ENCODE measurements at regions not wholly inside any gene's neighbourhood (a gene's known extent, or its start where the extent isn't known, plus 50 kb on each side); places are given as distances from the start of the nearest gene placed in this dataset.
"Not testable (repeated sequence)": the region's sequence is repeated elsewhere in the genome, so short reads cannot be mapped to it uniquely, and the experiment has no call there.

GRCh38 chr2:34241905-34242762, 643.0 kb upstream of the FAM98A start:
- DNase-seq: no peak

DNA sequence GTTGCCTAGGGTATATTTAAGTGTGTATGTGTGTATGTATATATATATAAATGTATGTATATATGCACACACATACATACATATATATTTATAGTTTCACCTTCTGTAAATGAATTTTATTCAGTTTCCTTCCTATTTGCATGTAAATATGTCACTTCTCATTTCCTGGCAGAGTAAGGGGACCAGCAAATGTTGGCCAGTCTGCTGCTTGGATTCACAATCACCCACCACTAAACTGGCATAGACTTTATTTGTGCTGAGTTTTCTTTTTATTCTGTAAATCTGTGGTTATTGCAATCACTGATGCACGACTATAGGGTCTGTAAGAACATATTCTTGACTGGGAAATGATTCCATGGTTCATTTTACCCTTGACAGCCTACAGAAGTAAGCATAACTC, 640.4 kb upstream of the FAM98A start:
- DNase-seq: no peak

DNA sequence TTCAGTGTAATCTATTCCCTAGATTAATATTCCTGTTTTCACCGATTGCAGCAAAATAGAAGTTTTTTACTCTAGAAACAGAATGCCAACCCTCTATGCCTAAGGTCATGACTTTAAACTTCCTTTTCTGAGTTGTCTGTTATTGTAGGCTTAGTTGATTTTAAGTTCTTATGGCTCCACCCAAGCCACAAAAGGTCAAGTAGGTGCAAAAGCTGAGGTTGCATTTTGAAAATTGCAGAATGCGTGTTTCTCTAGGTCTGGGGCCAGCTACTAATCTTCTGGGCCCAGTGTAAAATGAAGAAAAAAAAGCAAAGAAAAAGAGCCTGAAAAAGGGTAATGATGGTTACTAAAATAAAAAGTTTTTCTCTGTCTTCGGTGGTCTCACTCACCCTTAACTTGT, 635.7 kb upstream of the FAM98A start:
- no peak for DNase-seq

- DNase-seq: no peak
These were observed 630.9 kb upstream of the FAM98A start for GRCh38 chr2:34229998-34230397.

DNA sequence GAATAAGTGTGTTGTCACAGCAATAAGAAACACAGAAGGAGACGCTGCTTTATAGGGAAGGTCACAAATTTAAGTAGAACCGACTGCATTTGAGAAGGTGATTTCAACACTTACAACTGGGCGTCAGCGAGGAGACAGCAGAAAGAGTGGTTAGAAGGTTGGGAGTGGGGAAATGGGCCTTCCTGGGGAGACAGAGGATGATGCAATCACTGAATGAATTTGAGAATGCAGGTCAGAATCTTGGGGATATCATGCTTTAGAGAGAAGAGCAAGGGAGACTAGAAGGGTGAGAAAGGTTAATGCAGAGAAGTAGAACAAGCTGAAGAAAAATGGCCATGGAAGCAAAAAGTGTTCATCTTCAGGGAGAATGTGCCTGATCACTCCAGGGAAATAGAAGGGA, 616.1 kb upstream of the FAM98A start:
- no peak for DNase-seq

DNA sequence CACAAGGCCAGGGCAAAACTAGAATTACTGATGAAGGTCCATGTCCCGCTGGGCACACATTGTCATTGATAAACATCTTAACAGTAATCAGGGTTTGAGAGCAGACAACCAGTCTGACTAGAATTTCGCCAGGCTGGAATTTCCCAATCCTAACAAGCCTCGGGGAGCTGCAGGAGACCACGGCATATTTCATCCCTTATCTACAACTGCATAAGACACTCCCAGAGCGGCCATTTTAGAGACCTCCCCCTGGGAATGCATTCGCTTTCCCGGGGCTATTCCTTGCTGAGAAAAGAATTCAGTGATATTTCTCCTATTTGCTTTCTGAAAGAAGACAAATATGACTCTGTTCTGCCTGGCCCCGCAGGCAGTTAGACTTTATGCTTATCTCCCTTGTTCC, 611.3 kb upstream of the FAM98A start:
- not testable (repeated sequence) for DNase-seq

DNA sequence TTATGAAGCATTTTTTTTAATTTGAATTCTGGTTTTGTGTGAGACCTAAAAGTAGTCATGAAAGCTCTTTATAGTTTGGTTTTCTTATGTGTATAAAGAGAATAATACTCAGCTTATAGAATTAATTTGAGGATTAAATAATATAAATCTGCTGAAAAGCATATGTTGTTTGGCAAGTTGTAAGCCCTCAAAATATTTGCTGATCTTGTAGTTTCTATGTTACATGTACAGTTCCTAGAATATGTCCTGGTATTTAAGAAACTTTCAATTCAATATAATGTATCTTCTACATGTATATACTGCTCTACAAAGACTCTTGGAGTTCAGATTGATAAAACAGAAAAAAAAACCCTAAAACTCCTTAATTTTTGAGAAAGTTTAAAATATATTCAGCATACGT, 605.5 kb upstream of the FAM98A start:
- no peak for DNase-seq

DNA sequence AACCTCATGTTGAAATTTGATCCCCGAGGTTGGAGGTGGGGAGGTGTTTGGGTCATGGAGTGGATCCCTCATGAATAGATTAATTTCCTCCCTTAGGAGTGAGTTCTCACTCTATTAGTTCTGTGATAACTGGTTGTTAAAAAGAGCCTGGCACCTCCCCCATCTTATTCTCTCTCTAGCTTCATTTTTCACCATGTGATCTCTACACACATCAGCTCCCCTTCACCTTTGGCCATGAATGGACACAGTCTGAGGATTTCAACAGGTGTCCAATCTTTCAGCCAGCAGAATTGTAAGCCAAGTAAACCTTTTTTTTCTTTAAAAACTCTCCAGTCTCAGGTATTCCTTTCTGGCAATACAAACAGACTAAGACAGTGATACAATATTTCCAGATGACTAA, 602.0 kb upstream of the FAM98A start:
- DNase-seq: no peak

DNA sequence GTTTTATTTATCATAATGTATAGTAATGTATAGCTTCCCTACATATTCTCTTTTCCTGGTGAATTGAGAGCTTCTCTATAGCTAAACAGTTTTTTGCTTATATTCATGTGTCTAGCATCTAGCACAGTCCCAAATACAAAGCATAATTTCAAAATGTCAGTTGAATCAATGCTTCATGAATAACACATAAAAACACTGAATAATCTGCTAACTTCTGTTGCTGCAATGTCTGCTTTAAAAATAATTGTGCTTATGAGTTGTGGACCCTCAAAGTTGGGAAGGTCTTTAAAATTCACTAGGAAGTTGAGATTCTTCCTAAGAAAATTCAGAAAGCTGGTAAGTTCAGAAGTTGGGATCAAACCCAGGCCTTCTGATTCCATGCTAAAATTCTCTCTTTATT, 600.9 kb upstream of the FAM98A start:
- DNase-seq: no peak

GRCh38 chr2:34193164-34193563, 594.1 kb upstream of the FAM98A start:
- DNase-seq: no peak

GRCh38 chr2:34188464-34189303, 589.6 kb upstream of the FAM98A start:
- no peak for DNase-seq

GRCh38 chr2:34179511-34179910, 580.4 kb upstream of the FAM98A start:
- no peak for DNase-seq

DNA sequence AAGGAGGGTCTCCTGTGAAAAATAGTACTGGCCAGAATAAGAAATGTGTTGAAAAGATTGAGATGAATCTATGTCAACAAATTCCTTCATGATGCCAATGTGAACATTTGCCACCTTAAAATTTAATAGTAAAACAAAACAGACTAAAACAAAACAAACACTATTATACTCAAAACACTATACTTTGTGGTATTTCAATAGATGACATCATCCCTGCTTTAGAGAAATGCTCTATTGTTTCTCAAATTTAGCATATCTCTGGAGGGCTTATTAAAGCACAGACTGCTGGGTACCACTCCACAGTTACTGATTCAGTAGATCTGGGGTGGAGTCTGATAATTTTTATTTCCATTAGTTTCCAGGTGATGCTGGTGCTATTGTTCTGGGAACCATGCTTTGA, 579.4 kb upstream of the FAM98A start:
- DNase-seq: no peak

DNA sequence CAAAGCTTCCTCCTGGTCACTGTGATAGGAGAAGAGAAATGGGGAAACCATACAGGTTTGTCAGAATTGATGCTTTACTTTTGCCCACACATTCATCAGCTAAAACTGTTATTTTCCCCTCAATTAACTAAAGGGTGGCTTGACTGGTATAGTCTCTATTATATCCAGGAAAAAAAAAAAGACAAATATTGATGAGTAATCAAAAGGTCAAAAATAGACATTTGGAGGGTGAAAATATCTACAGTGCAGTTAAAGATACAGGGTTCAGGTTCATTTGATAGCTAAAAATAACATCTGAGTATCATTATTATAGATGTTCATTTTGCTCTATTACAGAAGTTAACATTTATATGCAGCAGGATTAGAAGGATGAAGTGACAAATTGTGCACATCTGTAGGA, 577.6 kb upstream of the FAM98A start:
- no peak for DNase-seq

DNA sequence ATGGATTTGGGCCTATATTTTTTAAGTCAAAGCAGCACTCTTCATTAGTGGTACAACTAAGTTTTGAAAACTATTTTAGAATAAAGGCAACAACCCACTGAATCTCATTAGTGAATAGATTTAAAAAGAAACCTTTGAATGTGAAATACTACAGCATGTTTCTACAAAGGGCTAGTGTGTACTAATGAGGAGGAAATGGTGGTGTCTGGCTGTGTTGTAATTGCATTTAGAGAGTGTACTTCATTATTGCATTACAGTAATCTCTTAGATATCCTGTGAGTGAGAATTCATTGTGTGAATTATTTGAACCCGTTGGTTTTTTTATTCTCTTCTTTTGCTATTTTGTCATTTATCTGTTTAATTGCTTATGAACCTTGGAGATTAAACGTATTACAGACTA, 575.4 kb upstream of the FAM98A start:
- no peak for DNase-seq

GRCh38 chr2:34162231-34162630, 563.1 kb upstream of the FAM98A start:
- DNase-seq: no peak

- DNase-seq: no peak
These were observed 562.5 kb upstream of the FAM98A start for GRCh38 chr2:34161549-34161948.

GRCh38 chr2:34159901-34160300, 560.8 kb upstream of the FAM98A start:
- DNase-seq: no peak

DNA sequence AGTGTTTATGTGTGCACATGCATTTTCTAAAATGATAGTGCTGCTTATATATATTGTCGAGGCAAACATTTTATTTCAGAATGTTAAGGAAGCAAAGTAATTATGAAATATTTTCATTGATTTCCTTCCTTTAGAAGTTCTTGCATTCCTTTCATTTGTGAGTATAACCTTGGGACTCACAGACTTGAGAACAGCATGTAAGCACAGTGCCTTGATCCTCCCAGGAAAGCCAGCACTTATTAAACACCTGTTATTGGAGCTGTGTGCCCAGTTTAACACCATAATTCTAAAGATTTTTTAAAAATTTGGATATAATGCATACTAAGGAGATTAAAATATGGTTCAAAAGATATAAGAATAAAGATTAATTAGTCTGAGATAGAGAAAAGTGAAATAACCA, 554.4 kb upstream of the FAM98A start:
- no peak for DNase-seq

DNA sequence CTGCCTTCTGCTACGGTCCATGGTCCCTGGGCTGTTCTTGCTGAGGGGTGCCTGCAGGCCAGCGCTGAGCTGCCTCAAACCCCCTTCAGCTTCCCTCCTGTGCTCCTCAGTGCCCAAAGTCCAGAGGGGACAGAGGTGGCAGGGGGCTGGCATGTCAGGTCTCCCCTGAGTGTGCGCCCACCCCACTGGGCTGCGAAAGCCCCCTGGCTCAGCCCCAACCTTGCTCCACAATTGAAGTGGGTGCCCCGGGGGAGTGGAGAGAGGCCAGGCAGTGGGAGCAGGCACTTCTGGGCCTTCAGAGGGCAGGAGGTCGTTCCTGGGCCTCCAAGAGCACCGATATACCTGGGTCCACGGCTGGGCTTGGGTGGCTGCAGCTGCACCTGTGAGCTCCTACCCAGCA, 548.7 kb upstream of the FAM98A start:
- no peak for DNase-seq

GRCh38 chr2:34143149-34143548, 544.0 kb upstream of the FAM98A start:
- no peak for DNase-seq

DNA sequence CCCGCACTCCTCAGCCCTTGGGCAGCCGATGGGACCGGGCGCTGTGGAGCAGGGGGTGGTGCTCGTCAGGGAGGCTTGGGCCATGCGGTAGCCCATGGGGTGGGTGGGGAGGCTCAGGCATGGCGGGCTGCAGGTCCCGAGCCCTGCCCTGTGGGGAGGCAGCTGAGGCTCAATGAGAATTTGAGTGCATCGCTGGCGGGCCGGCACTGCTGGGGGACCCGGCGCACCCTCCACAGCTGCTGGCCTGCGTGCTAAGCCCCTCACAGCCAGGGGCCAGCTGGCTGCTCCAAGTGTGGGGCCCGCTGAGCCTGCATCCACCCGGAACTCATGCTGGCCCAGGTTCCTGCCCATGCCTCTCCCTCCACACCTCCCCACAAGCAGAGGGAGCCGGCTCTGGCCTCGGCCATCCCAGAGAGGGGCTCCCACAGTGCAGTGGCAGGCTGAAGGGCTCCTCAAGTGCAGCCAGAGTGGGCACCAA, 543.5 kb upstream of the FAM98A start:
- not testable (repeated sequence) for DNase-seq

- DNase-seq: not testable (repeated sequence)
These were observed 534.0 kb upstream of the FAM98A start for GRCh38 chr2:34133065-34133464.

GRCh38 chr2:34126279-34126678, 527.2 kb upstream of the FAM98A start:
- DNase-seq: no peak

All from CD4-positive, alpha-beta T cell treated with Interleukin-17A for 1 hour (primary cell).